ENCODE measurements at regions not wholly inside any gene's neighbourhood (a gene's known extent, or its start where the extent isn't known, plus 50 kb on each side); places are given as distances from the start of the nearest gene placed in this dataset.

DNA sequence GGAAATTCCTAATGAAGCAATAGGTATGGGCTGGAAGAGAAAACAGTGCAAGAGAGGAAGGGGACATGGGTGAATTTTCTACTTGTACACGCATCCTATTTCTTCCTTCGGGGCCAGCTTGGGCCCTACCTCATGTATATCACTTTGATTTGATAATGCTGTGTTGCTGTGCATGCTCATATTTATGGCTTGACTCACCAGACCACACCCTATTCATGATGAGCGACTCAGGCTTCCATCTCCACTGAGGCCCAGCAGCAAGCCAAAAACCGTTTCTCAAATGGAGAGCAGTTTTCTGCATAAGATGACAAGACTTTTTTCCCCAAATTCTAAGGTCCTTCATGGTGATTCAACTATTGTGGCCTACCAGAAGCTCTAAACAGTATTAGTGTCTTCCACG, 2039.1 kb upstream of the CDH9 start:
- DNase-seq (ENCODE audit: low spot score in 2 of 2) = no peak
- no peak overlapping the region for H3K27ac ChIP-seq
- H3K36me3 ChIP-seq = no peaks in the 10 kb centered on the region
- no peak overlapping the region for H3K4me3 ChIP-seq
- no peaks in the 10 kb centered on the region for H3K4me1 ChIP-seq
- H3K27me3 ChIP-seq = no peaks in the 10 kb centered on the region
- TF ChIP-seq, protein P1, sequence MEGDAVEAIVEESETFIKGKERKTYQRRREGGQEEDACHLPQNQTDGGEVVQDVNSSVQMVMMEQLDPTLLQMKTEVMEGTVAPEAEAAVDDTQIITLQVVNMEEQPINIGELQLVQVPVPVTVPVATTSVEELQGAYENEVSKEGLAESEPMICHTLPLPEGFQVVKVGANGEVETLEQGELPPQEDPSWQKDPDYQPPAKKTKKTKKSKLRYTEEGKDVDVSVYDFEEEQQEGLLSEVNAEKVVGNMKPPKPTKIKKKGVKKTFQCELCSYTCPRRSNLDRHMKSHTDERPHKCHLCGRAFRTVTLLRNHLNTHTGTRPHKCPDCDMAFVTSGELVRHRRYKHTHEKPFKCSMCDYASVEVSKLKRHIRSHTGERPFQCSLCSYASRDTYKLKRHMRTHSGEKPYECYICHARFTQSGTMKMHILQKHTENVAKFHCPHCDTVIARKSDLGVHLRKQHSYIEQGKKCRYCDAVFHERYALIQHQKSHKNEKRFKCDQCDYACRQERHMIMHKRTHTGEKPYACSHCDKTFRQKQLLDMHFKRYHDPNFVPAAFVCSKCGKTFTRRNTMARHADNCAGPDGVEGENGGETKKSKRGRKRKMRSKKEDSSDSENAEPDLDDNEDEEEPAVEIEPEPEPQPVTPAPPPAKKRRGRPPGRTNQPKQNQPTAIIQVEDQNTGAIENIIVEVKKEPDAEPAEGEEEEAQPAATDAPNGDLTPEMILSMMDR (IDR thresholded peaks at IDR 0.05) = no peak
- TF ChIP-seq POLR2AphosphoS5 (IDR thresholded peaks at IDR 0.05) (no peak), EP300 (IDR thresholded peaks at IDR 0.05) (no peak), POLR2A (IDR thresholded peaks at IDR 0.05) (no peak)
- no peaks in the 10 kb centered on the region for H3K9me3 ChIP-seq
- WGBS = 38% methylated on average over 5 of the region's 5 CpGs

DNA sequence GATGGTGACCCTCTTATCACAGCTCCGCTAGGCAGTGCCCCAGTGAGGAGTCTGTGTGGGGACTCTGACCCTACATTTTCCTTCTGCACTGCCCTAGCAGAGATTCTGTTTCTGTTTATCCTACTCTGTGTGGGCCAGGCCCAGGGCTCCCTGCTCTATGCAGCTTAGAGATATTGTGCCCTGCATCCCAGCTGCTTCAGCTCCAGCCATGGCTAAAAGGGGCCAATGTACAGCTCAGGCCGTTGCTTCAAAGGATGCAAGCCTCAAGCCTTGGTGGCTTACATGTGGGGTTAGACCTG, 2030.7 kb upstream of the CDH9 start:
- no peak for DNase-seq (ENCODE audit: low spot score in 2 of 2)
- no peak overlapping the region for H3K4me3 ChIP-seq
- no peak overlapping the region for H3K27ac ChIP-seq
- 71% methylated on average over 1 of the region's 2 CpGs for WGBS
- TF ChIP-seq EP300 (IDR thresholded peaks at IDR 0.05) = no peak
- no peak for TF ChIP-seq POLR2AphosphoS5 (IDR thresholded peaks at IDR 0.05)
- TF ChIP-seq, protein P1 (IDR thresholded peaks at IDR 0.05) = no peak
- no peak for TF ChIP-seq POLR2A (IDR thresholded peaks at IDR 0.05)
- no peaks in the 10 kb centered on the region for H3K9me3 ChIP-seq
- H3K4me1 ChIP-seq = no peaks in the 10 kb centered on the region
- no peaks in the 10 kb centered on the region for H3K27me3 ChIP-seq
- H3K36me3 ChIP-seq = no peaks in the 10 kb centered on the region

DNA sequence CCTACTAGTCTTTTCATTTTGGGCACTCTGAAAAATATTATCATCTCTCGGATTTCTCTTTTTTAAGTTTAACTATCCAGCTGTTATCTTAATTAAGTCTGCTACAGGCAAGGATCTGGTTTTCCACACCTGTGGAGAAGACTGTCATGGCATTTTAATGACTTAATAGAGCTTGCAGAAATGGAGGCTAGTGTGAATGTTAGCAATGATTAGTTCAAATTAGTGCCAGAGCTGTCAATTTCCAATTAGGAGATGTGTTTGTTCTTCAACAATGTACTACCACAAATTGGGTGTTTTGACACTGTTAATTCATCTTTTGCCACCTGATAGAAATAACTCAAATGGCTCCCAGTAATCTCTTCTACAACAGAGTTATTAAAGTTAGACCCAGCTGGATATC, 2023.0 kb upstream of the CDH9 start:
- Histone ChIP-seq H3K9me3 (peaks cover 4% of the 10 kb centered on the region), H3K4me3 (no peak overlapping the region), H3K27ac (no peak overlapping the region), H3K36me3 (no peaks in the 10 kb centered on the region), H3K4me1 (no peaks in the 10 kb centered on the region), H3K27me3 (no peaks in the 10 kb centered on the region)
- no peak for DNase-seq (ENCODE audit: low spot score in 2 of 2)
- WGBS = 42% methylated on average over 1 of the region's 1 CpG
- TF ChIP-seq, protein P1 (IDR thresholded peaks at IDR 0.05) = no peak

DNA sequence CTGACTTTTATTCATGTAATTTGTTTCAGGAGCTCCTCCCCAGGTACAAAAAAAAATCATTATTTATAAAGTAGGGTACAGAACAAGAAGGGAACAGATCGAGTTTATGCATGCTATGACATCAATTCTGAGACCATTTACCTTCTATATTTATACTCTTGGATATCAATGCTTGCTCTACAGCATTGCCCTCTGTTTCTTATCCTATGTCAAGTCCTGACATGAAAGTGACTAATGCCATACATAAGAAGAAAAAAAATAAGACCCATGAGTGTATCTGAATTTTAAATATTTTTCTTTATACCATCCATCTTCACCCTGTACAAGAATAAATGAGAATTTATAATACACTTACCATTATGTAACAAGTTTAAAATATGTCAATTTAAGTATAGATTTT, 2016.3 kb upstream of the CDH9 start:
- TF ChIP-seq EP300 (IDR thresholded peaks at IDR 0.05) (no peak), POLR2A (IDR thresholded peaks at IDR 0.05) (no peak), POLR2AphosphoS5 (IDR thresholded peaks at IDR 0.05) (no peak)
- TF ChIP-seq, protein P1 (IDR thresholded peaks at IDR 0.05) = no peak
- no peak overlapping the region for H3K27ac ChIP-seq
- 16% methylated on average over 1 of the region's 1 CpG for WGBS
- no peak overlapping the region for H3K4me3 ChIP-seq
- DNase-seq (ENCODE audit: low spot score in 2 of 2) = no peak
- H3K27me3 ChIP-seq = no peaks in the 10 kb centered on the region
- no peaks in the 10 kb centered on the region for H3K4me1 ChIP-seq
- H3K36me3 ChIP-seq = no peaks in the 10 kb centered on the region
- no peaks in the 10 kb centered on the region for H3K9me3 ChIP-seq

DNA sequence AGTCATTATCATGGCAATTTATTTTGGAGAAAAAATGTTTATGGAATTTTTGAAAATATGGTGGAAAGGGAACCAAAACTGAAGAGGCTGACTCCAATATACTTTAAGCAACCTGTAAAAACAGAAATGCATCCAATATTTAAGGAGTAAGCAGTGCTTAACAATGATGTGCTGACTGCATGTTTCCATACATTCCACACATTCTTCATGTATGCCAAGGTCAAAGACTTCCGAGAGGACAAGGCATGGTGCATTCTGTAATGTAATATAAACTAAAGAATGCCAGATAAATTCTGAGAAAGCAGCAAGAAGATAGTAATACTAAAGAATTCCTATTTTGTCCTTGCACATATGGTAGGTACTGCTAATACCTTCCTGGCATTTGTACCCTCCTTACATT, 2015.9 kb upstream of the CDH9 start:
- TF ChIP-seq POLR2A (IDR thresholded peaks at IDR 0.05) = no peak
- TF ChIP-seq POLR2AphosphoS5 (IDR thresholded peaks at IDR 0.05) = no peak
- no peak for TF ChIP-seq EP300 (IDR thresholded peaks at IDR 0.05)
- TF ChIP-seq, protein P1 (IDR thresholded peaks at IDR 0.05) = no peak
- no peak for DNase-seq (ENCODE audit: low spot score in 2 of 2)
- H3K27me3 ChIP-seq = no peaks in the 10 kb centered on the region
- H3K4me1 ChIP-seq = no peaks in the 10 kb centered on the region
- WGBS = 0% methylated on average over 1 of the region's 1 CpG
- no peak overlapping the region for H3K27ac ChIP-seq
- no peaks in the 10 kb centered on the region for H3K36me3 ChIP-seq
- no peaks in the 10 kb centered on the region for H3K9me3 ChIP-seq
- H3K4me3 ChIP-seq = no peak overlapping the region
